Effector memory CD8-positive, alpha-beta T cell (primary cell): ENCODE measurements at regions not wholly inside any gene's neighbourhood (a gene's known extent, or its start where the extent isn't known, plus 50 kb on each side); places are given as distances from the start of the nearest gene placed in this dataset.
A peak's percentile ranks its signal among the peaks of the same experiment; 100 is the strongest.

ENCODE experiments used
- ATAC-seq: fragments of 150-1000 bp; cut with Tn5 transposase; replicated peaks from 2 replicates; pipeline ENCODE4 v1.10.0; 2021; ENCODE audit warnings: mild to moderate bottlenecking, moderate library complexity
- DNase-seq, 3 experiments: peaks; one replicate each; pipeline ENCODE4 v3.0.0; 2021
- H3K27ac Mint-ChIP-seq, 2 donors: one replicate each; pipeline ENCODE4 v1.8.0; 2022; ENCODE audit warnings: mild to moderate bottlenecking in 2 of 2, mixed read lengths in 2 of 2, moderate library complexity in 2 of 2
- H3K27me3 Mint-ChIP-seq, 2 donors: one replicate each; pipeline ENCODE4 v1.8.0; 2022; ENCODE audit warnings: mixed read lengths in 2 of 2
- H3K36me3 Mint-ChIP-seq: one replicate; pipeline ENCODE4 v1.8.0; 2022; ENCODE audit warnings: mild to moderate bottlenecking, moderate library complexity, mixed read lengths; ENCODE audit not compliant: insufficient read depth
- H3K4me1 Mint-ChIP-seq, 2 donors: one replicate each; pipeline ENCODE4 v1.8.0; 2022; ENCODE audit warnings: low read depth in 2 of 2, mixed read lengths in 2 of 2
- H3K4me3 Mint-ChIP-seq, 2 donors: one replicate each; pipeline ENCODE4 v1.8.0; 2022; ENCODE audit warnings: mild to moderate bottlenecking in 2 of 2, mixed read lengths in 2 of 2, moderate library complexity in 2 of 2
- H3K9me3 Mint-ChIP-seq, 2 donors: one replicate each; pipeline ENCODE4 v1.8.0; 2022; ENCODE audit warnings: mixed read lengths in 2 of 2

DNA sequence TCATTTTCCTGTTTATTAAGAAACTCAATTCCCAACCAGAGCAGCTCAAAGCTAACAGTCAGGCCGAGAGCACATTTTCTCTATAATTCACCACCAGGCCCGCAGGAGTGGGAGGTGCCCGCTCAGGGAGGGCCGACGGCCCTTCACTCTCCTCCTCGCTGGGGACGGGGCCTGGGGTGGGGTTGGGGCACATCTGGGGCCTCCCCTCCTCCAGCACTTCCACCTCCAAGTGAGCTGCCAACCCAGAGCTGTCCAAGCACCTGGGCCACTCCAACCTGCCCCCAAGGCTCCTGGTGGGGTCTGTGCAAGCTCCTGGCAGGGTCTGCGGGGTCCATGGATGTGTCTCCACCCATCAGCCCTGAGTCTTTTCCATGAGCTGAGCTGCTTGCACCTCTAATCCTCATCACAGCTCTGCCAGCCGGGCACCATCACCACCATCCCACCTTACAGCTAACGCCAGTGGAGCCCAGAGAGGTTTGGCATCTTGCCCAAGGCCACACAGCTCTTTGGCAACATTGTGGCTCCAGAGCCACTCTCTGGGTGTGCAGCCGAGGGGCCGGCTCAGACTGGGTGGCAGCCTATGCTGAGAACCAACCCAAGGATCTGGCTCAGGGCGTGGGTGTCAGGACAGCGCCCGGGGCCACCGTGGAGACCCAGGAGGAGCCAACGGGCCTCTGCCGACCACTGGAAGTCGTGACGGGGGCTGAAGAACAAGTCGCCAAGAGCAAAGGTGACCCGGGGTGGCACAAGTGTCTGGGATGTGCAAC lies 193.5 kb downstream of the BRD1 start:
- no peaks in the 10 kb centered on the region for H3K27me3 Mint-ChIP-seq
- no peak overlapping the region for H3K4me3 Mint-ChIP-seq
- peaks cover 0 to 4% of the 10 kb centered on the region in 2 donors for H3K4me1 Mint-ChIP-seq
- H3K9me3 Mint-ChIP-seq: no peaks in the 10 kb centered on the region
- DNase-seq (no peak), ATAC-seq (no peak)
- H3K36me3 Mint-ChIP-seq: peaks cover 8% of the 10 kb centered on the region
- no peak overlapping the region for H3K27ac Mint-ChIP-seq

DNA sequence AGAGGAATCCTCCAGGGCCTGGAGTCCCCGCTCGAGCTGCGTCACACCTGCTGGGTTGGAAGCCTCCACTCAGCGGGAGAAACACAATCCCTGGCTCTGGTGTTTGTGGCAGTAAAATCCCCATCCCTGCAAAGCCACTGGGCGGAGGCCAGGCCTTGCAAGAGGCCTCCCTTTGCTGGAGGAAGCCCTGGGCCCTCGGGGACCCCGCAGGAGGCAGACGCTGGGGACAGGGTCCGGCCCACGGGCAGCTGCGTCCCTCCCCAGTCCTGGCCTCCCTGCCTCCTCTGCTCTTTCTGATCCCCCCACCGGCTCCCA lies 194.7 kb downstream of the BRD1 start:
- Mint-ChIP-seq H3K27me3 (no peaks in the 10 kb centered on the region), H3K36me3 (peaks cover 8% of the 10 kb centered on the region), H3K9me3 (no peaks in the 10 kb centered on the region), H3K27ac (no peak overlapping the region), H3K4me1 (peaks cover 4 to 9% of the 10 kb centered on the region in 2 donors), H3K4me3 (no peak overlapping the region)
- no peak for DNase-seq
- no peak for ATAC-seq

DNA sequence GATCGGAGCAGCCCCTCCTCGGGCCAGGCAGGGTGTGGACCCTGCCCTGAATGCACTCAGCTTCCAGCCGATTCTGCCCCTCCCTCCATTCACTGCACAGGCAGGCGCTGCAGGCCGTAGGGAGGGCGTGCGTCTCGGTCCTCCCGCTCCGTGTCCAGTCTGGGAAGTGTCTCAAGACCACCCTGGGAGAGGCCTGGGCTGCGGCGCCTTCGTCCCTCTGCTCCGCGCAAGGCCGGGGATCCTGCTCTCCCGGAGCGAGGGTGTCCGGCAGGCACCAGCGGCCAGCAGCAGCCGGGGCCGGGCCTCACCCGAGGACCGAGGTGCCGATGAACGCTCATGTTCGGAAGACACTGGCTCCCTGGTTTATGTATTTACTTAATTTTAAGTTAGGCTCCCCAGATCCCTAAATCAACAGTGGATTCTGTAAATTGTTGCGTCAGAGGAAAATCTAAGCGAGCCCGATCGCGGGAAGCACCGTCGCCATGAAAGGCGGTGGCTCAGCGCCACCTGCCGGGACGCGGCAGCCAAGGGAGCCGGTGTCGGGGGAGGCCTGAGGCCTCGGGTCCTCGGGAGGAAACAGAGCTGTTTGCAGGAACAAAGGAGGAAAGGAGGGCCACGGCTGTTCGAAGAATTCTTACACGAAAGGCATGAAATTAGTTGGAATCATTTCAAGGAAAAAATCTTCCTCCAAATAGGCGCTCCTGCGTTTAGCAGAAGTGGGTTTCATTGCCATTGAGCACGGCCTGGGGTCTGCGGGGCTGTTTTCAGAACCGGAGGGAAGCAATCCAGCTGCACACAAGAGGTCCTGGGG lies 195.3 kb downstream of the BRD1 start:
- Mint-ChIP-seq H3K9me3 (no peaks in the 10 kb centered on the region), H3K27ac (no peak overlapping the region), H3K27me3 (no peaks in the 10 kb centered on the region), H3K4me1 (peaks cover 4 to 9% of the 10 kb centered on the region in 2 donors), H3K36me3 (peaks cover 8% of the 10 kb centered on the region), H3K4me3 (no peak overlapping the region)
- ATAC-seq: no peak
- DNase-seq: no peak

DNA sequence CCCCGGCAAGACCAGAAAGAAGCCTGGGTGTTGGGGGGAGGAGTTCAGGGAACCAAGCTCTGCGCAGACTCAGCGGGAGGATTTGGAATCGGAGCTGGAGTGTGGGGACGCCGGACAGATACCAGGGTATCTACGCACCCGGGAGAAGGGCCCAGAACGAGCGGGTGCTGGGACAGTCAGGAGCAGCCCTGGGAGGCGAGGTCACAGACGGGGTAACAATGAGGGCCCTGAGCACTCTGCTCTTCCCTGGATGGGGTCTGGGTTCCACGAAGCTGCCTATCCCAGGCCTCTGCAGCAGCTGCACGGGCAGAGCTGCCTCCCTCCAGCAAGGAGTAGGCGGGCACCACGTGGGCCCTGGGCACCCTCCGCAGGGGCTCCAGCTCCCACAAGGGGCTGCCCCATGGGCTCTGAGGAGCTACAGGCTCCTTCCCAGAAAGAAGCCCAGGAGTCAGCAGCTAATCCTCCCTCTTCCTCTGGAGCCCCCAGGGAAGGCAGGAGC lies 197.2 kb downstream of the BRD1 start:
- no peaks in the 10 kb centered on the region for H3K27me3 Mint-ChIP-seq
- H3K9me3 Mint-ChIP-seq: no peaks in the 10 kb centered on the region
- peaks cover 4 to 11% of the 10 kb centered on the region in 2 donors for H3K4me1 Mint-ChIP-seq
- ATAC-seq (no peak), DNase-seq (no peak)
- H3K4me3 Mint-ChIP-seq: no peak overlapping the region
- H3K36me3 Mint-ChIP-seq: peaks cover 8% of the 10 kb centered on the region
- peak overlapping the region in 1 of 2 donors; percentile 66 for H3K27ac Mint-ChIP-seq

DNA sequence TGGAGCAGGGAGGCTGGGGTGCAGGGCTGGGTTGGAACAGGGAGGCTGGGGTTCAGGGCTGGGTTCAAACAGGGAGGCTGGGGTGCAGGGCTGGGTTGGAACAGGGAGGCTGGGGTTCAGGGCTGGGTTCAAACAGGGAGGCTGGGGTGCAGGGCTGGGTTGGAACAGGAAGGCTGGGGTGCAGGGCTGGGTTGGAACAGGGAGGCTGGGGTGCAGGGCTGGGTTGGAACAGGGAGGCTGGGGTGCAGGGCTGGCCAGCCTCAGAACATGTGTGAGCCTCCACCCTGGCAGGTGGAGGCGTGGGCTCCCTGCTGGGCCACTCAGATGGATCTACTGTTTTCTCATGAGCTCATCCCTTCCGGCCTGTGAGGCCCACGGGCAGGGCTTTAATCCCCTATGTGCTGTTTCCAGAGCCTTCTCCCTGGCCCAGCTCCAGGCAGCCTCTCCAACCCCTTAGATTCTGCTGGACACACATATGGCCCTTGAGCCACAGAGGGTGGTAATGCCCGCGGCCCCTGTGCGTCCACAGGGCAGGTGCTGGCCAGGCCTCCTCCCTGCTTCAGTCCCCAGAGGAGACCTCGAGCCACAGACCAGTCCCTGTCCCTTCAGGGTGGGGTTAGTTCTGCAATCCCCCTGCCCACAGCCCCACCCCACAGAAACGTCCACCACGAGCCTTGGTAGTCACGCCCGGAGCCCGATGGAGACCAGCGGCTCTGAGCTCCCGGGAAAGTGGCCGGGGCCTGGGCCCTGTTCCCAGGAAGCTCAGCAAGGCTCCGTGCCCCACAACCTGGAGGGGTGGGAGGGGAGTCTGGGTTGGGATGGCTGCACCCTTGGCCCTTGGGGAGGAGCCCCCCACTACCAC lies 197.9 kb downstream of the BRD1 start:
- Mint-ChIP-seq H3K27ac (peak overlapping the region in 1 of 2 donors; percentile 35), H3K36me3 (peaks cover 8% of the 10 kb centered on the region), H3K27me3 (no peaks in the 10 kb centered on the region), H3K4me3 (no peak overlapping the region), H3K9me3 (no peaks in the 10 kb centered on the region), H3K4me1 (peaks cover 4 to 17% of the 10 kb centered on the region in 2 donors)
- DNase-seq: no peak
- no peak for ATAC-seq

DNA sequence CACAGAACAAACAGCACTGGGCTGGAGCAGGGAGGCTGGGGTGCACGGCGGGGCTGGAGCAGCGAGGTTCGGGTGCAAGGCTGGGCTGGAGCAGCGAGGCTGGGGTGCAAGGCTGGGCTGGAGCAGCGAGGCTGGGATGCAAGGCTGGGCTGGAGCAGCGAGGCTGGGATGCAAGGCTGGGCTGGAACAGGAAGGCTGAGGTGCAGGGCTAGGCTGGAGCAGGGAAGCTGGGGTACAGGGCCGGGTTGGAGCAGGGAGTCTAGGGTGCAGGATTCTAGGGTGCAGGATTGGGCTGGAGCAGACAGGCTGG lies 198.5 kb downstream of the BRD1 start:
- H3K4me3 Mint-ChIP-seq: no peak overlapping the region
- no peaks in the 10 kb centered on the region for H3K27me3 Mint-ChIP-seq
- H3K9me3 Mint-ChIP-seq: no peaks in the 10 kb centered on the region
- H3K36me3 Mint-ChIP-seq: peaks cover 8% of the 10 kb centered on the region
- H3K4me1 Mint-ChIP-seq: peaks cover 4 to 18% of the 10 kb centered on the region in 2 donors
- peak overlapping the region in 1 of 2 donors; percentile 88 for H3K27ac Mint-ChIP-seq
- ATAC-seq: no peak
- no peak for DNase-seq

DNA sequence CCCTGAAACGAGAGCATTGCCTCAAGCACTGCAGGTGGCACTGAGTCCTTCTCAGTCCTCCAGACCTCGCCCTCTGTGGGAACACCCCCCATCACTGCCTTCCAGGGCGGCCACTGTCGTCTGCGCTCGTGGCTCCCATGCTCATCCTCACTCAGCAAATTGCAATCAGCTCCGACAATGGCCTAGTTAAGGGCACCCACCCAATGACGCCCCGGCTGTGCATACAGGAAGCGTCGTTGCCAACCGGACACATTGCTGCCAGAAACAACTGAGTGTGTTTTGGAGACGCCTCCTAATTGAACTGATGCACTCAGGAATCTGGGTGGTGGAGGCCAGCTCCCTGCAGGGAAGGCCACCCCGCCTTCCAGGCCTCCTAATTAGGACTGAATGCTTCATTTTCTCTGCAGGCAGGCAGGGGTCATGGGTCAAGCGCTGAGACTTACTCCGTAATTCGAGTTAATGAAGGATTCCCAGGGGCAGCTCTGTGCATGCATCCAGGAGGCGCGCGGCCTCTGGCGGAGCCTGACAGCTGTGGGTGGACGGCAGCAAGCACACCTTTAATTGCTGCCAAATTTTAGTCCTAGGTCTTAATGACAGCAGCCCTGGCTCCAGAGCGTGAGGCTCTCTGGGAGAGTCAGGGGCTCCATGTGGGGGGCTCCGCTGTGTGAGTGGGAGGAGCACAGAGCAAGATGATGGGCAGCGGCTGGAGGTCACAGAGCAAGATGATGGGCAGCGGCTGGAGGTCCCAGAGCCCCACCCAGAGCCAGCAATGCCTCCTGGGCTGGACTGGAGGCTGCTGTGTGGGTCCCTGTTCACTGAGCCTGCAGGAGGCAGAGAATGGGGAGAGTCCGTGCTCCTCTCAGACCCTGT lies 199.0 kb downstream of the BRD1 start:
- no peak for DNase-seq
- H3K4me1 Mint-ChIP-seq: peaks cover 4 to 18% of the 10 kb centered on the region in 2 donors
- H3K9me3 Mint-ChIP-seq: no peaks in the 10 kb centered on the region
- H3K27ac Mint-ChIP-seq: peak overlapping the region in 1 of 2 donors; percentile 88
- H3K36me3 Mint-ChIP-seq: peaks cover 3% of the 10 kb centered on the region
- no peak overlapping the region for H3K4me3 Mint-ChIP-seq
- H3K27me3 Mint-ChIP-seq: no peaks in the 10 kb centered on the region
- no peak for ATAC-seq

DNA sequence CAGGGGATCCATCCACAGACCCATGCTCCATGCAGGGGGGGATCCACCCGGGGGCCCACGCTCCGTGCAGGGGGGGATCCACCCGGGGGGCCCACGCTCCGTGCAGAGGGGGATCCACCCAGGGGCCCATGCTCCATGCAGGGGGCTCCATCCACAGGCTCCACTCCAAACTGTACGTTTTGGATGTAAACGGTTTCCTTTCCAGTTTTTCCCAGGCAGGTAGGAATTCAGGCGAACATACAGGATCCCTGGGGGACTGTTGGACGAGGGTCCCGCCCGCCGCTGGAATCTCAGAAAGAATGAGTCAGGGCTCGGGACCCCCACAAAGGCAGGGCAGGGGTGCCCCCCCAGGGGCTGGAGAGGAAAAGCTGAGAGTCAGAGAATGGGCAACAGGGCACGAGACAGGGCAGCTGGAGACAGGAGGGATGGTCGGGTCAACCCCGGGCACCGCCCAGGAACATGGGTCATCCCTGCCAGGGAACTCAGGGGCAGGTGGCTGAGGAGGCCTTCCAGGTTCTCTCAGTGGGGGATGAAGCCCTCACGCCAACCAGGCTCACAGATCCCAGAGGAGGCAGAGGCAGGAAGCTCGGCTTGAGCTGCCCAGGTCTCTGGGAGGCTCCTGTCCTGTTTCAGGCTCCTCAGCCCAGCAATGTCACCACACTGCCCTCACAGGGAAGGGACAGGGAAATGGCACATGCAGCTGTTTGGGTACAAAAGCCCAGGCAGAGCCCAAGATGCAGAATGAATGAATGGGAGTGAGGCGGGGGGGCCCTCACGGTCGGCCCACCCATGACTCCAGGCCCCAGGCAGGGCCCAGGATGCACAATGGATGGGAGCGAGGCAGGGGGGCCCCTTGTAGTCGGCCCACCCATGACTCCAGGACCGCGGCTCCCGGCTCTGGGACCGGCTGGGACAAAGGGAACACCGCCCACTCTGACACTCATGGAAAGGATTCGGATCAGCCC lies 200.2 kb downstream of the BRD1 start:
- no peak overlapping the region for H3K4me3 Mint-ChIP-seq
- H3K27me3 Mint-ChIP-seq: no peaks in the 10 kb centered on the region
- H3K9me3 Mint-ChIP-seq: no peaks in the 10 kb centered on the region
- ATAC-seq (no peak), DNase-seq (no peak)
- H3K27ac Mint-ChIP-seq: peak overlapping the region in 1 of 2 donors; percentile 88
- peaks cover 3% of the 10 kb centered on the region for H3K36me3 Mint-ChIP-seq
- H3K4me1 Mint-ChIP-seq: peaks cover 4 to 18% of the 10 kb centered on the region in 2 donors

DNA sequence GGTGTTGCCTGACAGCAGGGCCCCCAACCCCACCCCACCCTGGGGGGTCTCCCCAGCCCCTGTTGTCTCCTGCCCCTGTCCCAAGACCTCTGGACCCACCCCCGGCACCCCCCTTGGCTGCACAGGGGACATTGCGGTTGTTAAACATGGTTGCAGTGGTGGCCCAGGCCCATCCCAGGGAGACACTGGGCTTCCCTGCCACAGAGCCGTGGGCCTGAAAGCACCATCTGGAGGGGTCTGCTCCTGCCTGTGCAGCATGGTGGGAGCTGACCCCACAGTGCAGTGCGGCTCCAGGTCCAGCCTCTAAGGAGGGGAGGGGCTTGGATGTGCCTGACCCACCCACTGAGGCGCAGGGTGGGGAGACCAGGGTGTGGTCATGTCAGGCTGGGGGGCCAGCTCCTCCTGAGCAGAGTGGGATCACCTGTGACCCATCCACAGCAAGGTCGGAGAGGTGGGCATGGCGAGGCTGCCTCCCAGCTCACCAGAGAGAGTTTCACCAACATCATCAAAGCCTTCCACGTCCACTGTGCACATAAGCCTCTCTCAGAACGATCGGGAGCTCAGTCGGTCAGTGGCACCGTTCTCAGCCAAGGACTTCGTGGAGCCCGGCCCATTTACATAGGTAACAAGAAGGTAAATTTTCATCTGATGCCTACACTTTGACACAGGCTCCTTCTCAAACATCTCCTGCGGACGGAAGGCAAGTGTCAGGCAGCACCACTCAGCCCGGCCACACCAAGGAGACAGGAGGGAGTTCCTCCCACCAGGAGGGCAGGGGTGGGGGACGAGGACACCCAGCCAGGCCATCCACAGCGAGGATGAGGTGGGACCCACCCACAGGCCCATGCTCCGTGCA lies 201.1 kb downstream of the BRD1 start:
- ATAC-seq (no peak), DNase-seq (no peak)
- H3K4me3 Mint-ChIP-seq: no peak overlapping the region
- peaks cover 4 to 18% of the 10 kb centered on the region in 2 donors for H3K4me1 Mint-ChIP-seq
- H3K27ac Mint-ChIP-seq: no peak overlapping the region
- H3K9me3 Mint-ChIP-seq: no peaks in the 10 kb centered on the region
- no peaks in the 10 kb centered on the region for H3K27me3 Mint-ChIP-seq
- H3K36me3 Mint-ChIP-seq: peaks cover 3% of the 10 kb centered on the region

DNA sequence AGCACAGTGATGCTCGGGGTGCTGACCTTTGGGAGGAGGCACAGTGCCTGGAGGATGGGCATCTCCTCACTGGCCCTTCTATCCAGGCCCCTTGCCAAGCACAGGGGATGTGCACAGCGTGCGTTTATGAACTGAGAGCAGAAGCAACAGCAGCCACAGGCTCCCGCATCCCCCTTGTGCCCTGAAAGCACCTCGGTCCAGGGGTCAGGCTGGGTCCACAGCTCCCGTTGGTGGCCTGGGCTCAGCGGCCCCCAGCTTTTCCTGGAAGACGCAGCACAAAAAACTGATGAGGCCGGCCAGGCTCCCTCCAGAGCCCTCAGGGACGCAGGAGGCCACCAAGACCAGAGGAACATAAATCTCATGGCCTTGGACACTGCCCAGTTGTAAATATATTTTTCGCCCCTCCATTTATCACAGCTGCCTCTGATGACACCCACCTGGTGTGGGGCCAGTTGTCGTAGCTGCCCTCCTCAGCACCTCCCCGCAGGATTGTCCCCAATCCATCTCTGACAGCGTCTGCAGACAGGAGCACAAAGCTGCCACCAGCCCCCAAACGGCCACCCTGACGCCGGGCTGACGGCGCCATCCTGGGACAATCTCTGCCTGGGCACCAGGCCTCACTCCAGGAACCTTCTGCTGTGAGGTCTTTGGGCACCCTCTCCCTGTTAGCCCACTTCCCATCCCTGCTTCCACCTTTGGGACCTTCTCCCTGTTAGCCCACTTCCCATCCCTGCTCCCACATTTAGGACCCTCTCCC lies 203.1 kb downstream of the BRD1 start:
- H3K9me3 Mint-ChIP-seq: no peaks in the 10 kb centered on the region
- peaks cover 4 to 16% of the 10 kb centered on the region in 2 donors for H3K4me1 Mint-ChIP-seq
- H3K36me3 Mint-ChIP-seq: no peaks in the 10 kb centered on the region
- no peak for DNase-seq
- H3K27me3 Mint-ChIP-seq: no peaks in the 10 kb centered on the region
- ATAC-seq: no peak
- H3K27ac Mint-ChIP-seq: no peak overlapping the region
- no peak overlapping the region for H3K4me3 Mint-ChIP-seq

DNA sequence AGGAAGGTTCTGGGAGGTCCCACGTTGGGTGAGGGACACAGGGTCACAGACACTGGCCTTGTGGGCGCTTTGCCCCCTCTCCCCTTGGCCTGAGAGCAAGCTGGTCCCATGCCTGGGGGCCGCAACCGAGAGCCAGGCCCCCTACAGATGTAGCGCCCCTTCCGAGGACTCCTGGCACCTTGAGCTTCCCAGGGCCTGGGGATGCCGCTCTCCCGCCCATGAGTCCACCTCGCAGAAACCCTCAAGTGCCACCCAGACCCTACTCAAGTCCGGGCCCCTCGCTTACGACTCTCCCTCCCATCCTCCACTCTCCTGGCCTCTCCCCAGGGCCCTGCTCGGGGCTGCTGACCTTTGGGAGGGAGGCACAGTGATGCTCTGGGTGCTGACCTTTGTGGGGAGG lies 204.0 kb downstream of the BRD1 start:
- no peak for ATAC-seq

More for the DNA sequence above, 204.0 kb downstream of the BRD1 start:
- Mint-ChIP-seq H3K9me3 (no peaks in the 10 kb centered on the region), H3K27me3 (no peaks in the 10 kb centered on the region), H3K36me3 (peaks cover under 1% of the 10 kb centered on the region), H3K27ac (no peak overlapping the region), H3K4me3 (no peak overlapping the region), H3K4me1 (peaks cover under 1 to 15% of the 10 kb centered on the region in 2 donors)
- DNase-seq: no peak
